GM12864 (cell line): ENCODE measurements at regions not wholly inside any gene's neighbourhood (a gene's known extent, or its start where the extent isn't known, plus 50 kb on each side); places are given as distances from the start of the nearest gene placed in this dataset.

Experiments
- DNase-seq: peaks from one replicate; pipeline ENCODE4 v3.0.0-alpha.2; 2011; ENCODE audit warnings: low read depth
- H3K4me3 ChIP-seq: 2 replicates; pipeline ENCODE4 v1.5.1; 2011; ENCODE audit warnings: mild to moderate bottlenecking, low read depth, low read length, control low read depth
- CTCF ChIP-seq: IDR thresholded peaks from 2 replicates; pipeline ENCODE4 v1.5.1; 2011; ENCODE audit warnings: low read depth, mild to moderate bottlenecking, moderate library complexity, low read length, control low read depth, inconsistent platforms; ENCODE audit errors: missing control alignments

GRCh38 chr7:22577470-22578001, 77.5 kb upstream of the STEAP1B start:
- no peak for DNase-seq
- TF ChIP-seq CTCF: no peak
- no peak overlapping the region for H3K4me3 ChIP-seq

DNA sequence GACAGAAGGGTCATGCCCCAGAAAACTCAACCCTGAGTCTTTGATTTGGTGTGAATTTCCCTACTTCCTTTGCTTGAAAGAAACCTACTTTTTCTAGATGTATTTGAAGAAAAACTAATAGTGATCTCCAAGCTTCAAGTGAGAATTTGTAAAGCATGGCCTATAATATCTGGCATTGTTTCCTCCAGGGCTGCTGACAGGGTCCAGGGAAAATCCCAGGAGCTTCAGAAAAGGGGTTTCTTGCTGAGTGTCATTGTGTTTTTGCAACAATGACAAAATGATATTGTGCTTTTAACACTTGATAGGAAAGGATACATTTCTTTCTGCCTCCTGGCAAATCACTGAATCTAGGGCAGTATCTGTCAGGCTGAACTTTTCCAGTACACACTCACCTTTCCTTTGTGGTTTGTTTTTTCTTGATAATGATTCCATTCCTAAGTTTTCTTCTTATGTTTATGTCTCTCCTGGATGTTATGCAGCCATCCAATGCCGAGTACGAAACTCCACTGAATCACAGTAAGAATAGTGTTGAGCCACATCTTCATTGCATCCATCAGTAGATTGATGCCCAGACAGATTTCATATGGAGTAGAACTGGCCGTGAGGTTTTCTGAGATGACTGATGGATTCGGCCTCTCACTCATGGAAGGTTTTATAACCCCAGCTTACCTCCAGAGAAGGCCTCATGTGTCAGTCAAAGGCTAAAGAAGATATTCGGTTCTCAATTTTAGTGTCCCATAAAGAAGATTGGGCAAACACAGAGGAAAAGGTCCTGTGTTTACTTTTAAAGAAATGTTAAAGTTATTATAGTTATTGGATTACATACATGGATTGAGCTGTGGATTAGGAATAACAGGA, 76.9 kb upstream of the STEAP1B start:
- DNase-seq: no peak
- no peak overlapping the region for H3K4me3 ChIP-seq
- no peak for TF ChIP-seq CTCF

DNA sequence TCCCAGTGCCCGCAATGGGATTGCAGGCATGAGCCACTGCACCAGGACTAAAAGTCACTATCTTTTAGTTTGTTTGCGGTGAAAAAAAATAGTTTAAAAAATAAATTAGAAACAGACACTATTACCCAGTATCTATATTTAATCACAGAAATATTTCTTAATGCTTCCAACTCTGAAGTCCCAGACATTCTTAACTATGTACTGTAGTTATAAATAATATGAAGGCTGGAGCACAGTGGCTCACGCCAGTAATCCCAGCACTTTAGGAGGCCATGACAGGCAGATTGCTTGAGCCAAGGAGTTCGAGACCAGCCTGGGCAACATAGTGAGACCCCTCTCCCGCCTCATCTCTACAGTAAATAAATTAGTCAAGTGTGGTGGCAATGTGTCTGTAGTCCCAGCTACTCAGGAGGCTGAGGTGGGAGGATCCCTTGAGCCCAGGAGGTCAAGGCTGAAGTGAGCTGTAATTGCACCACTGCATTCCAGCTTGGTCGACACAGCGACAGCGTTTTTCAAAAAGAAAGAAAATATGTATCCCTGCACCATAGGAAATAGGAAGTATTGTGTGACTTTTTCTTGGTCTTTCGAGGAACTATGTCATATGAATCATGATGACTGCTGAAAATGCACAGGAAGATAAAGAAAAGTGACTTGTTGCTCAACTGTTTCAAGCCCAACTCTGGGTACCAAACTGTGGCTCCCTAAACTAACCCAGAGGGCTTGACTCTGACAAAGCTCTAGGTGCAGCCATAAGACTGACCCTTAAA, 74.9 kb upstream of the STEAP1B start:
- no peak for TF ChIP-seq CTCF
- no peak overlapping the region for H3K4me3 ChIP-seq
- DNase-seq: no peak

DNA sequence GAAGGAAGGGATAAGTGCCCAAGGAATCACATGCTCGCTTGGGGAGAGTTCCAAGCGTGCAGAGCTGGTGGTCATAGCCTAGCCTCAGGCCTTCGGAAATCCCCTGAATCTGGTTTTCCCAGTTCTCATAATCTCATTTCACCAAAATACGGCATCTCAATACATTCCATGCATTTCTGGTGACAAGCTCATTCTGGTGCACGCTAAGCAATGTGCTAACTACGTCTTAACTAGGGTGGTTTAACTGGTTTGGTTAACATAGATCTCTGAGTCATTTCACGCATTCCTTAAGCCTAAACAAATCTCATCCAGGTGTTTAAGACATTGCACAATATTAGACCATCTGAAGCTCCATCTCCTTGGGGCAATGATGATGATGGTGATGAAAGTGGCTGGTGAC, 72.9 kb upstream of the STEAP1B start:
- no peak for TF ChIP-seq CTCF
- no peak for DNase-seq
- H3K4me3 ChIP-seq: no peak overlapping the region

DNA sequence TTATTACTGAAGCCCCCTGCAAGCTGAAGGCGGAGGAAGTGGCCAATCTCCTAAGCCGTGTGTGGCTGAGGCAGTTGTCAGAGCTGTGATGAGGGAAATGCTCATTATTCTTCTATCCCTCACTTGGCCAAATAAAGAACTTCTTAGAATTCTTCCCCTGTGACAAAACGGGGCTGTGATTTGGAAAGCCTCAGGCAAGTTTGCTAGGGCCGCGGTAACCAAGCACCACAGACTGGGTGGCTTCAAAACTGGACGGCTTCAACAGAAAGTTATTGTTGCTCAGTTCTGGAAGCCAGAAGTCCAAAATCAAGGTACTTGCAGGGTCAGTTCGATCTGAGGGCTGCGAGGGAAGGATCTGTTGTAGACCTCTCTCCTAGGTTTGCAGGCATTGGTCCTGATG, 72.3 kb upstream of the STEAP1B start:
- H3K4me3 ChIP-seq: no peak overlapping the region
- DNase-seq: no peak
- TF ChIP-seq CTCF: no peak

DNA sequence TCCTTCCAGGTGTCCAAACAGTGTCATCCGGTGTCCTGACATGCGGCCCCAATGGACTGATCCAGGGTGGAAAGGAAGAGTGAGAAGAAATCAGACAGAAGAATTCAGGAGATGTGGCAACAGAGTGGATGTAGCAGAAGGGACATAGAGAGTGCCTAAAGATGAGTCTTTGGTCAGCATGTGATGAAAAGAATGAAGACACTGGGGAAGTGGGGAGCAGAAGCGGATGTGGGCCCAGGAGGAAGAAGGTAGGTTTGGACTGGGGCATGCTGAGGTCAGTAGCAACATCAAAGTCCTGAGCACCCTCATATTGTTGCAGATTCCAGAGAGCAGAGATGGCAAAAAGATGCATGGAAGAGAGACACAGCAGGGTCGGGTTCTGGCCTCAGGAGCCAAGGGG, 71.8 kb upstream of the STEAP1B start:
- DNase-seq: no peak
- TF ChIP-seq CTCF: no peak
- no peak overlapping the region for H3K4me3 ChIP-seq
